GM21786 (cell line): ENCODE measurements at regions not wholly inside any gene's neighbourhood (a gene's known extent, or its start where the extent isn't known, plus 50 kb on each side); places are given as distances from the start of the nearest gene placed in this dataset.
"Not testable (repeated sequence)": the region's sequence is repeated elsewhere in the genome, so short reads cannot be mapped to it uniquely, and the experiment has no call there.

Experiments
- ATAC-seq: cut with Tn5 transposase; IDR thresholded peaks from one replicate; pipeline ENCODE4 v1.9.1; 2021; ENCODE audit not compliant: unreplicated experiment

GRCh38 chr5:68070591-68071281, 144.8 kb upstream of the PIK3R1 start:
- ATAC-seq, result peak; percentile 92

DNA sequence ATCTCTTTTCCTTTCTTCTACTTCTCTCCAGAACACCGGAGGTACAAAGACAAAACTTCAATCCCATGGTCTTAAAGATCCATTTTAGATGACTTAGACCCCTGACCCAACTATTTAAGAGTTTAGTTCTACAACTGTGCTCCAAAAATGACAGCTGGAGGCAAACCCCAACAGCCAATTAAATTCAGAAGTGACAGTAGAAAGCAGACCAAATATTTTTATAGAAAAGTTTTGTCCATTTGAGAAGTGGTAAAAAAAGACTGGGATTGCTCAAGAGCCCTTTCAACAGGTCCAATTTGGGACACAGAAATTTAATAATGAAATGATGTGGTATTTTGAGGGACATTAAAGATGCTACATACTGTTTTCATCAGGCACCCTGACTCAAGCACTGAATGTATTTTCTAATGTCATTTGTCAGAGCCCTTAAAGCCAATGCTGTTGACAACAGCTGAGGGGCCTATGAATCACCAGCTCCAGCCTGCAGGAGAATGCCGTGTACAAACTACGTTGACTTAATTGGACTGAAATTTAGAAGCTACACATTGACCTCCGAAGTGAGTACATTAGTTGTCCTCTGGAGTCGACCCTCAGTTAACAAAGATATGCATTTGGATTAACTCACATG, 147.5 kb upstream of the PIK3R1 start:
- ATAC-seq, result no peak

DNA sequence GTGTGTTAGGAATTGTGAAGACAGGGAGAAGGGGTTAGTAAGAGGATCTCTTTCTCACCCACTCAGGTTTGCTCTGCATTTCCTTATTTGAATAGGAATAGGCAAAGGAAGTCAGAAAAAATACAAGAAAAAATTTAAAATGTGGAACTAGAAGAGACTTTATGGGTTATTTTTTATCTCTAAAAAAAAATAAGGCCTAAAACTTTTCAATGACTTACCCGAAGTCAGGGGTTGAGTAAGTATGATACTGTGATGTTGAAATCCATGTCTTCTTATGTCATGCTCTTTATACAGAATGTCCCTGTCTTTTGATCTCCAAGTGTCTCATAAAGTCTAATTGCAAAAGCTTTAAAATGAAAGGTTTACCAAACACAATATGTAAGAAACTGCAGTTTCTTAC, 148.3 kb upstream of the PIK3R1 start:
- no peak for ATAC-seq

- ATAC-seq, result no peak
These were observed 149.1 kb upstream of the PIK3R1 start for GRCh38 chr5:68066277-68066955.

DNA sequence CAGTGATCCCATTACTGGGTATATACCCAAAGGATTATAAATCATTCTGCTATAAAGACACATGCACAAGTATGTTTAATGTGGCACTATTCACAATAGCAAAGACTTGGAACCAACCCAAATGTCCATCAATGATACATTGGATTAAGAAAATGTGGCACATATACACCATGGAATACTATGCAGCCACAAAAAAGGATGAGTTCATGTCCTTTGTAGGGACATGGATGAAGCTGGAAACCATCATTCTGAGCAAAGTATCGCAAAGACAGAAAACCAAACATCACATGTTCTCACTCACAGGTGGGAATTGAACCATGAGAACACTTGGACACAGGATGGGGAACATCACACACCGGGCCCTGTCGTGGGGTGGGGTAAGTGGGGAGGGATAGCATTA, 150.2 kb upstream of the PIK3R1 start:
- not testable (repeated sequence) for ATAC-seq

GRCh38 chr5:68060382-68060781, 155.2 kb upstream of the PIK3R1 start:
- ATAC-seq, result no peak

GRCh38 chr5:68057191-68057590, 158.4 kb upstream of the PIK3R1 start:
- no peak for ATAC-seq

DNA sequence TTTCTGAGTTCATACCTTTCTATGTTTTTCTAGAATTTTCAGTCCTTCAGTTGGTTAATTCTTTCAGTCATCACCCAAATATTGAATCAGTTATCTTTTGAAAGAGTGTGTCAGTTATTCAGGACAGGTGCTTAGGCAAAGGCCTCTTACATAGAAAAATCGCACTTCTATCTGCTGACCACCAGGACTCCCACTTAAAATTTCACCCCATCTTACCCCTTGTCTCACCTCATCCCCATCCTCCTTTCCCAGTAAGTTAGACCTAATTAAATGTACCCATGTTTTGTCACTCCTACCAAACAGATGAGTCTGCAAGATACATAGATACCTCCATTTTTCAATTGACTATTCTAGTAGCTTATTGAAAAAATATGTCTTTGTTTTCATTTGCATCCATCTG, 159.9 kb upstream of the PIK3R1 start:
- no peak for ATAC-seq

DNA sequence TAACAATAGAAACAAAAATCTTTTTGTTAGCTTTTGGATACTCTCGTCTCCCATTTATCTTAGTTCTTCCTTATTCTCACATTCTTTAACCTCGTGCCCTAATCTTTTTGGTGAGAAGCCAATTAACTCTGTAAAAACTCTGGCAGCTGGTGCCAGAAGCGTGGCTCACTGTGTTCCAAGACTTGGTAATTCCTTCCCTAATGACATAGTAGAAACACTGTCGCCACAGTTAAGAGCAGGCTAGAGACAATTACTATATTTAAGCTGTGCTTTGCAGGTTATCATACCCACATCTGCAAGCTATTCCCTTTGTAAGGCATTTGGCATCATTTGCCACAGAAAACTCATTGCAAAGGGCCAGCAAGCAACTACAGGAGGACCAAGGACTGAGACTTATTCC, 160.9 kb upstream of the PIK3R1 start:
- ATAC-seq, result no peak

DNA sequence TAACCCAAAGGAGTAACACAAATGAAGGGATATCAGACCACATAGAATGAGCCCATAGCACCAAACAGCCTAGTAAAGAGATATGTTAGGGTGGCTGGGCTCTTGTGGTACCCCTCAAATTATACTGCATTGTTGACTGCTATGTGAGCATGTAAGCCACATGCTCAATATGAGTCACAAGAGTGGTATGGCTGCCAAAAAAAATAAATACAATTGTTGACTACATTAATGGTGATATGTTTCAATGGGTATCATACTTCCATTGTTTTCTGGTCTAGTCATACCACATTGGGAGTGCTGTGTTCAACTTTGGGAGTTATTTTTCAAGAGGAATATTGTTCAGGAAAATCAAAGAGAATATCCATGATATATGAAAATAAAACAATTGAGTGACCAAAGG, 162.4 kb upstream of the PIK3R1 start:
- ATAC-seq, result no peak

DNA sequence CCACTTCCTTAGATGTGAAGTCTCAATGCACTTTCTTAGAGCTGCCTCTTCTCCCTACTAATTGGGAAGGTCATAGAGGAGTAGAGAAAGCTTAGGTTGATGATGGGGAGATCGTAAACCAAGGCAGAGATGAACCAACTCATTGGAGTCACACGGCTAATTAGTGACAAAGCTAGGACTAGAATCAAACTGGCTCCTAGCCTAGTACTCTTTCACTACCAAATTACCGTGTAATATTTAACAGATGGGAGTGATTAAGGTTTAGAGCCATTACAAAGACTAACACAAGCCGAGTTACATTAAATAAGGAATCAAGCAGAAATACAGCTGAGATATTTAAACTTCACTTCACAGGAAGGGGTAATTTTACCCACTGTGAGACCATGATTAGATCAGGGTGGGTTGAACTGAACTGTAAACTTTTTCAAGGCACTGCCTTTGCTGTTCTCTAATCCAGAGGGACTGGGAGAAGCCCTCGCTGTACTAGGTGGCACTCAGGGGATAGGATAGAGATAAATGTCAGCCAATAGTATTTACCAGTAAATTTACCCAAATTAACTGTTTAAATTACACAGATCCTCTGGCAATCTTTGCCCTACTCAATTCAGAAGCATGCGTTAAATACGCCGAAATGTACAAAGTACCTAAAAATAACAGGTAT, 166.4 kb upstream of the PIK3R1 start:
- ATAC-seq, result no peak

DNA sequence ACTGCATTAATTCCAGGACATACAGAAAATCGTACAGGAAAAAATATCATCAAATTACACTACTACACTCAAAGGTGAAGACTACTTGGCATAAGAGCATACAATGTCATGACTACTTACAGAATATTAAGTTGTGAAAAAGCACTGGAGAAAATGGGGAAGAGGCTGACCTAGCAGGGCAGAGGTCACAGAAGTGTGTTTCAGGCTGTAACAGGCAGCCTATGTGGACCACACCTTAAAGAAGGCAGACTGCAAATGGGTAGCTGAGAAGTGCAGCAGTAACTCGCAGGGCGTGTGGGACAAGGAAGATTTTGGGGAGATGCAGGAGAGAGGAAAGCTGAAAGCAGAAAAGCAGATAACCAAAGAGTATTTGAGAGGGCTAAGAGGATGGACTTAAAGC, 167.0 kb upstream of the PIK3R1 start:
- ATAC-seq, result no peak

DNA sequence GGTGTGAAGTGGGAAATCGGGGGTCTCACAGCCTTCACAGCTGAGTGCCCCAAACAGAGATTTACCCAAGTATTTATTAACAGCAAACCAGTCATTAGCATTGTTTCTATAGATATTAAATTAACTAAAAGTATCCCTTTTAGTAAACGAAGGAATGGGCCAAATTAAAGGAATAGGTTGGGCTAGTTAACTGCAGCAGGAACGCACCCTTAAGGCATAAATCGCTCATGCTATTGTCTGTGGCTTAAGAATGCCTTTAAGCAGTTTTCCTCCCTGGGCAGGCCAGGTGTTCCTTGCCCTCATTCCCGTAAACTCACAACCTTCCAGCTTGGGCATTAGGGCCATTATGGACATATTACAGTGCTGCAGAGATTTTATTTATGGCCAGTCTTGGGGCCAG, 167.5 kb upstream of the PIK3R1 start:
- not testable (repeated sequence) for ATAC-seq

DNA sequence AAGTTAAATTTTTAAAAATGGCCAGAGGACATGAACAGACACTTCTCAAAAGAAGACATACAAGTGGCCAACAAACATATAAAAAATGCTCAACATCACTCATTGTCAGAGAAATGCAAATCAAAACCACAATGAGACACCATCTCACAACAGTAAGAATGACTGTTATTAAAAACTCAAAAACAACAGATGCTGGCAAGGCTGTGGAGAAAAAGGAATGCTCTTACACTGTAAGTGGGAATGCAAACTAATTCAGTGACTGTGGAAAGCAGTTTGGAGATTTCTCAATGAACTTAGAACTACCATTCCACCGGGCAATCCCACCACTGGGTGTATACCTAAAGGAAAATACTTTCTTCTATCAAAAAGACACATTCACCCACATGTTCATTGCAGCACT, 168.5 kb upstream of the PIK3R1 start:
- ATAC-seq, result no peak

- ATAC-seq, result no peak
These were observed 169.1 kb upstream of the PIK3R1 start for GRCh38 chr5:68046445-68046844.

DNA sequence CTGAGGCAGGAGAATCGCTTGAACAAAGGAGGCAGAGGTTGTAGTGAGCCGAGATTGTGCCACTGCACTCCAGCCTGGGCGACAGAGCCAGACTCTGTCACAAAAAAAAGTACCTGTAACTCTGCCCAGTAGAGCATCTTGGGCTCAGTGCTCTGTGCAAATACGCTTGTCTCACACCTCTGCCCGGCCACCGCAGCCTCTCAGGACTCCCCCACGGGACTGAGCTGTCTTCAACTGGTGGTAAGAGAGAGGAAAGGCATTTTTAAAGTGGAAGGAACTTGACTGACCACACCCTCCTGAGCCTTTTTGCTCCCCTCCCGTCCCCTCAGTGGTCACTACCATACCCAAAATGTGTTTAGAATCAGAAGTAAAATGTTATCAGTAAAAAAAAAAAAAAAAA, 174.3 kb upstream of the PIK3R1 start:
- ATAC-seq, result peak; percentile 88

DNA sequence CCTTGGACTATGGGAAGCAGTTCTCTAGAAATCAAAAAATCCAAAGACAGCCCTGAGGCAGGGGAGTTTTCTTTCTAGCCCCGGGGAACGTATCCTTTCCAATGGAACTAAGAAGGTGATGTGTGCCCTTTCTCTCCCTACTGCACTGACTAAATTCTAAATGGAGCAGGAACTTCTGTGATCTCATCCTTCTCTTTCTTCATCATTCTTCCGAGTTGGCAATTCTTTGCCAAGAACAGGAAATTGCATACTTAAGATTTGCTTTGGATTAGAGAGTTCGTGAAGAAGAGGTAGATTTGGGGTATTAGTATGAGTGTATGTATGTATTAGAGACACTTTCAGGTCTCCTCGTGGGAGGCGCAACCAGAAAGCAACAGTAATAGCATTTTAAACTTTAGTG, 178.0 kb upstream of the PIK3R1 start:
- ATAC-seq, result no peak

DNA sequence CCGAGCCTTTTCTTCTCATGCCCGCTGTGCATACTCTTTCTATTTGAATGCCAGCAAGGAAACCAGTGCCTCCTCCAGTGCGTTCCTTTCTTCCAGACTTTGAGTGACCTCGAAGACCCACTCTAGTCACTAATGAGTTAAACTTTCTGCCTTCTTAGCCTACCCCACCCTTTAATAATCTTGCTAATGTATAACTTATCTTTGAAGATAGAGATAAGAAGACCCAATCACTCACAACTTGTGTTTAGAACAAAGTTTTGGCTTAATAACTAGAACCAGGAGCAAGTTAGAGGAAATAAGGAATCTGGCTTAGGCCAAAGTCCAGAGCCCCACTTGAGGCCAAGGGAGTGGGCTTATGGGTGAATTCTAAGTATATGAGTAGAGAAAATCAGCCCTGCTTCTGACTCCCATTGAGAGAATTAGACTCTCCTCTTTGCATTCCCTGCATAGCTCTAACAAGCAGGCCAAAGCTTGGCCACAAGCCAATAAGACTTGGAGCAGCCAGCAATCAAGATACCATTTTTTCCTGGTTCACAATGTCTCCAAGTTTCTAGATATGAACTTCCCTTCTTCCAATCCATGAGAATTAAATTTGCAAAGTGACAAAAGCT, 181.5 kb upstream of the PIK3R1 start:
- no peak for ATAC-seq

DNA sequence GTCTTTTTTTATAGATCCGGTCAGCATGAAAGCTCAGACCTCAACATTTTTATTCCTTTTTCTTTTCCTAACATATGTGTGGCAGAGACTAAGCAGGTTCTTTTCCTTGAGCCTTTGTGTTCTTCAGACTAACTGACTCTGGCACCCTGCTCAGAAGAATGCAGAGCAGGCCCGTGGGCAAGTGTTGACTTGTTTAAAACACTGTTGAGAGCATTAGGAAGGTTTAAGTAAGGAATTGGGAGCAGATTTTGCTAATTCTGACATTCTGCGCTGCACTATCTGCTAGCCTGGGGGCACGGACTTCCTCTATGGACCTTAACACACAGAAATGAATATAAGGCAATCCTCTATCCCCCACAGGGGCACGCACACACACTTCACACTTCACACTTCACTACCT, 182.5 kb upstream of the PIK3R1 start:
- ATAC-seq, result no peak

DNA sequence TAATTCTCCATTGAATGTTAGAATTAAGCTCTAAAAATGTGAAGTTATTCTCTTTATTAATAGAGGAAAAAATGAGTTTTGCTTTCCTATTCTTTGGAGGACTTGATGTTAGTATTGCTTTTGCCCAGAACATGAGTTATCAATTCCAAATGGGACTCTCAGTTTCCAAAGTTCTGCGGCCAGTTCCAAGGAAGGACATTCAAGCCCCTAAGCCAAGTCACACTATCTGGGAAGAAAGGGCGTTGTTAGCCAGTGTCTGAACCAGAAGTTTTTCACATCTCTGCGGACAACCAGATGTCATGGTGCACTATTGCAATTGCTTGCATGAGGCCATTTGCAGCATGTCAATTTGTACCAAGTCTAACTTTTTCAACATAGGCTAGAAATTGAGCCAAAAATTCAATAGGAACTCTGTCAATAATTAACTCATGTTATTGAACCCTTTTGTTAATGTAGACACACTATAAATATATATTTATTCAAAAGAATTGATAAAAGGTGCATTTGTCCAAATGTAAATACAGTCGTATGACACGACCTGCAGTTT, 183.3 kb upstream of the PIK3R1 start:
- no peak for ATAC-seq

GRCh38 chr5:68028131-68028727, 187.3 kb upstream of the PIK3R1 start:
- ATAC-seq, result no peak
